GM12874 (cell line): ENCODE measurements at regions not wholly inside any gene's neighbourhood (a gene's known extent, or its start where the extent isn't known, plus 50 kb on each side); places are given as distances from the start of the nearest gene placed in this dataset.

Experiments
- TF ChIP-seq, protein P1 (sequence below): IDR thresholded peaks from 2 replicates; pipeline ENCODE4 v1.5.1; 2011; ENCODE audit warnings: low read depth, mild to moderate bottlenecking, control low read depth, low read length, moderate library complexity; ENCODE audit not compliant: insufficient read depth

DNA sequence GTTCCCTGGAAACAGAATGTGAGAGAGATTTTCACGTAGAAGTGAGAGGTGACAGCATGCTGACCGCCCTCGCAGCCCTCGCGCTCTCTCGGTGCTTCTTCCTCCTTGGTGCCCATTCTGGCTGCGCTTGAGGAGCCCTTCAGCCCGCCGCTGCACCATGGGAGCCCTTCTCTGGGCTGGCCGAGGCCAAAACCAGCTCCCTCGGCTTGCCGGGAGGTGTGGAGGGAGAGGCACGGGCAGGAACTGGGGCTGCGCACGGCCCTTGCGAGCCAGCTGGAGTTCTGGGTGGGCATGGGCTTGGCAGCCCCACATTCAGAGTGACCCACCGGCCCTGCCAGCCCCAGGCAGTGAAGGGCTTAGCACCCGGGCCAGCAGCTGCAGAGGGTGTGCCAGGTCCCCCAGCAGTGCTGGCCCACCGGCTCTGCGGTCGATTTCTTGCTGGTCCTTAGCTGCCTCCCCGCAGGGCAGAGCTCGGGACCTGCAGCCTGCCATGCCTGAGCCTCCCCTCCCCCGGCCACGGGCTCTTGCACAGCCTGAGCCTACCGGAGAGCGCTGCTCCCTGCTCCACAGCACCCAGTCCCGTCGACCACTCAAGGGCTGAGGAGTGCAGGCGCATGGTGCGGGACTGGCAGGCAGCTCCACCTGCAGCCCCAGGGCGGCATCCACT, 888.7 kb upstream of the ZWINT start:
- TF ChIP-seq, protein P1, sequence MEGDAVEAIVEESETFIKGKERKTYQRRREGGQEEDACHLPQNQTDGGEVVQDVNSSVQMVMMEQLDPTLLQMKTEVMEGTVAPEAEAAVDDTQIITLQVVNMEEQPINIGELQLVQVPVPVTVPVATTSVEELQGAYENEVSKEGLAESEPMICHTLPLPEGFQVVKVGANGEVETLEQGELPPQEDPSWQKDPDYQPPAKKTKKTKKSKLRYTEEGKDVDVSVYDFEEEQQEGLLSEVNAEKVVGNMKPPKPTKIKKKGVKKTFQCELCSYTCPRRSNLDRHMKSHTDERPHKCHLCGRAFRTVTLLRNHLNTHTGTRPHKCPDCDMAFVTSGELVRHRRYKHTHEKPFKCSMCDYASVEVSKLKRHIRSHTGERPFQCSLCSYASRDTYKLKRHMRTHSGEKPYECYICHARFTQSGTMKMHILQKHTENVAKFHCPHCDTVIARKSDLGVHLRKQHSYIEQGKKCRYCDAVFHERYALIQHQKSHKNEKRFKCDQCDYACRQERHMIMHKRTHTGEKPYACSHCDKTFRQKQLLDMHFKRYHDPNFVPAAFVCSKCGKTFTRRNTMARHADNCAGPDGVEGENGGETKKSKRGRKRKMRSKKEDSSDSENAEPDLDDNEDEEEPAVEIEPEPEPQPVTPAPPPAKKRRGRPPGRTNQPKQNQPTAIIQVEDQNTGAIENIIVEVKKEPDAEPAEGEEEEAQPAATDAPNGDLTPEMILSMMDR = no peak

DNA sequence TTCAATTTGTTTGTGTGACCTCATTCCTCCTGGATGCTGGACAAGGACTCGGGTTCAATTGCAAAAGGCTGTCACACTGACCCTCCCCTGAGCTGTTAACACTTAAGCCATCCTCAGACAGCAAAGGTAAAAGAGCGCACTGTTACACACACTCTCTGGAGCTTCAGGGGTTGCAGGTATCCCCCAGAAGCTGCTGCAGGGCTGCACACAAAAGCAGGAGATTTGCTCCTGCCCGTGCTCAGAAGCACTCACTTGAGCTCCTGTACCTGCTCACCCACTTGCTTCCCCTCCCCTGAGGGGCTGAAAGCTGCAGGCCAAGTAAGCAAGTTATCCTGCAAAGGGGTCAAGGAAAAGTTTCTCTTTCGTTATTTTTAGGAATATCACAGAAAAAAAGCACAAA, 886.2 kb upstream of the ZWINT start:
- TF ChIP-seq, protein P1 = no peak

DNA sequence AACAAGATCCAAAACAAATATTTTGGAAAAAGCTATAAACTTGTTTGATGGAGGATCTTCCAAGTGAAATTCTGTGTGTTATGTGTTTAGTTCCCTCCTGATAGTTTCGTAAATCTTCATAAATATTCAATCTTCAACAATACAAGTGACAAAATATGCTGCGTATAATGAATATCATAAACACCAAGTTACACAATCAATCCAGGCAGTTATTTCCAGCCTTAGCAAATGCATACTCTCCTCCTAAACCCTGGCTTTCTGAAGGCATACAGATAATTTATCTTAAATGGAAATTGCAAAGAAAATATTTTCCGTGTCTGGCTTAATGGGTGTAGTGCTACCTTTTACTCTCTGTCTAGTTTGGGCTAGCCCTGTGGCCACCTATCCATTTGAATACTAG, 864.9 kb upstream of the ZWINT start:
- TF ChIP-seq, protein P1 = no peak

DNA sequence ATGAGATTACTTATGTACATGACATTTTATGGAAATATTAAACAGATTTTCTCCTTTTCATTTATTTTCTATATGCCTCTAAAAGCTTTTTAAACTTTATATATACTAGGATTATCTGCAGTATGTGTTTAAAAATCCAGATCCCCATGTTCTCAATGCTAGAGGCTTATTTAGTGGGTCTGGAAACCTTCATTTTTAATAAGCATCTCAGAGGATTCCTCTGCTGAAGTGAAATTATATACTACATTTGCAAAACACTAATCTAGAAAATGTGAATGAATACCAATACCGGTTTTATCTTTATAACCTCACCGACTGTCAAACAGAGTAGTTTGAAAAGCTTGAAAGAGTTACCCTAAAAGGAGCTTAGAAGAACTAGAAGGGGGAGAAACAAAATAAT, 863.8 kb upstream of the ZWINT start:
- TF ChIP-seq, protein P1 = no peak

DNA sequence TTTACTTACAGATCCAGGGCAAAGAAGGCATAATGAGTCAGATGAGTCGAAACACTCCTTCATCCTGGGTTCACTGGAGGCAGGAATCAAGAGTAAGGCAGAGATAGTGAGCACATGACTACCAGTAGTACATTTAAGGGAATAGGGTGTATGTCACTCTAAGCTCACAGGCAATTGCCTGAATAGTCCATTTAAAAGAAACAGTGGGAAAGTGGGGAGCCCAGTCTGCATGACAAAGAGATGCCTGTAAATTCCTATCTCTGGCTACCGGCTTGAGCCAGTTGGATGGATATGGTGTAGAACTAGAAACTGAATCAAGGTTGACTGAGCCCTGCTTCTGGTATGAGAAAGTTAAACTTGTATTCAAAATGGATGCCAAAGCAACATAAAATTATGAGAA, 861.5 kb upstream of the ZWINT start:
- TF ChIP-seq, protein P1 = no peak

DNA sequence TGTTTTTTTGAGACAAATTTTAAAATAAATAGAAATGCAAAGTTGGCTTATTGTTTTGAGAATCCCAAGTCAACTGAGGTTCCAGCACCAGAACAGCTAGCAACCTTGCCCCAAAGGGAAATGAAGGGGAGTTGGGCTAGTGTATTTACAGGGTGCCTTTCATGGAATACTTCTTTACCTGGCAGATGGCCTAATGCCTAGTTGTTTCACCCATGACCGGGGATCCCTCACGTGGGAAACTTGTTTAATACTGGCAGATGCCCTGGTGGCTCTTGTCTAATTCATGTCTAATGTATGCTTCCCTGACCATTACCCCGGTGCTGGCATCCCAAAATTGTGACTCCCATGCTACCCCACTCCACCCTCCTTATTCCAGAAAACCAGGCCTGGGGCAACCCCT, 861.1 kb upstream of the ZWINT start:
- TF ChIP-seq, protein P1 = no peak

DNA sequence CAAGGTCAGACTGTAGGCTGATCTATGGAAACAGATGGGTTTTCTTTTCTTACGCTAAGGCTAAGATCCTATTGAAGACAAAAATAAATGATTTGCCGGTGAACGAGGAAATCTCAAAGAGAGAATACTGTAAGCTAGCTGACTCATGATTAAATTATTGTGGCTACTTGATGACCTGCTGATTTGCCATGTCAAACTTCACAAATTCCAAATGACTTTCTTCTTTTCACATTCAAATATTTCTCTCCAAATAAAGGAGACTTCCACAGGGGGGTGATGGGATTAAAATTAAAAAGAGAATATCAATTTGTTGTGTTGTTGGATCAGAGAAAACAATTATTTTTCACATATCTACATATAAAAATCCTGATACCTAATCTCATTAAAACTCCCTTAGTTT, 860.6 kb upstream of the ZWINT start:
- TF ChIP-seq, protein P1 = no peak
